D721Med (cell line): ENCODE measurements at regions not wholly inside any gene's neighbourhood (a gene's known extent, or its start where the extent isn't known, plus 50 kb on each side); places are given as distances from the start of the nearest gene placed in this dataset.

ENCODE experiments used
- DNase-seq: peaks from one replicate; pipeline ENCODE4 v3.0.0; 2011; ENCODE audit warnings: low spot score; ENCODE audit not compliant: insufficient read length
- FAIRE-seq: peaks from 2 replicates; lab custom pipeline; 2011; peaks lifted over from hg19 to GRCh38; lab: Jason Lieb, UNC
- TF ChIP-seq, protein P1 (sequence below): IDR thresholded peaks from 2 replicates; pipeline ENCODE4 v1.5.1; 2012; ENCODE audit warnings: mild to moderate bottlenecking, control low read depth; ENCODE audit not compliant: insufficient read depth; ENCODE audit errors: missing control alignments

- FAIRE-seq: no peak
- TF ChIP-seq, protein P1, sequence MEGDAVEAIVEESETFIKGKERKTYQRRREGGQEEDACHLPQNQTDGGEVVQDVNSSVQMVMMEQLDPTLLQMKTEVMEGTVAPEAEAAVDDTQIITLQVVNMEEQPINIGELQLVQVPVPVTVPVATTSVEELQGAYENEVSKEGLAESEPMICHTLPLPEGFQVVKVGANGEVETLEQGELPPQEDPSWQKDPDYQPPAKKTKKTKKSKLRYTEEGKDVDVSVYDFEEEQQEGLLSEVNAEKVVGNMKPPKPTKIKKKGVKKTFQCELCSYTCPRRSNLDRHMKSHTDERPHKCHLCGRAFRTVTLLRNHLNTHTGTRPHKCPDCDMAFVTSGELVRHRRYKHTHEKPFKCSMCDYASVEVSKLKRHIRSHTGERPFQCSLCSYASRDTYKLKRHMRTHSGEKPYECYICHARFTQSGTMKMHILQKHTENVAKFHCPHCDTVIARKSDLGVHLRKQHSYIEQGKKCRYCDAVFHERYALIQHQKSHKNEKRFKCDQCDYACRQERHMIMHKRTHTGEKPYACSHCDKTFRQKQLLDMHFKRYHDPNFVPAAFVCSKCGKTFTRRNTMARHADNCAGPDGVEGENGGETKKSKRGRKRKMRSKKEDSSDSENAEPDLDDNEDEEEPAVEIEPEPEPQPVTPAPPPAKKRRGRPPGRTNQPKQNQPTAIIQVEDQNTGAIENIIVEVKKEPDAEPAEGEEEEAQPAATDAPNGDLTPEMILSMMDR: no peak
- DNase-seq: no peak
These were observed 188.7 kb upstream of the SAMSN1 start for GRCh38 chr21:14734833-14735232.

DNA sequence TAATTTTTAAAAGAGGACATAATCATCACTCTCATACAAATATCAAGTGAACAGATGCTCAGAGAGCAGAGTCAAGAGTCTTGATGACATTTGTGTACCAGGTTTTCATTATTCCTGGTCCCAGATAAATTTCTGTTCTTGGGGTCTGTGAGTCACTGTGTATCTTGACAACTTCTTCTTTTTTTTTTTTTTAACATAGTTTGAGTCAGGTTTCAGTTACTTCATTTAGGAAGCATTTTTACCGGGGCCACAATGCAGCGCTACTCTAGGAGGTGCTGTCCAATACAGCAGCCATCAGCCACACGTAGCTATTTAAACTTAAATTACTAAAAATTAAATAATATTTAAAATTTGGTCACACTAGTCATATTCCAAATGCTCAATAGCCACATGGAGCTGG, 188.1 kb upstream of the SAMSN1 start:
- no peak for DNase-seq
- TF ChIP-seq, protein P1: no peak
- no peak for FAIRE-seq

DNA sequence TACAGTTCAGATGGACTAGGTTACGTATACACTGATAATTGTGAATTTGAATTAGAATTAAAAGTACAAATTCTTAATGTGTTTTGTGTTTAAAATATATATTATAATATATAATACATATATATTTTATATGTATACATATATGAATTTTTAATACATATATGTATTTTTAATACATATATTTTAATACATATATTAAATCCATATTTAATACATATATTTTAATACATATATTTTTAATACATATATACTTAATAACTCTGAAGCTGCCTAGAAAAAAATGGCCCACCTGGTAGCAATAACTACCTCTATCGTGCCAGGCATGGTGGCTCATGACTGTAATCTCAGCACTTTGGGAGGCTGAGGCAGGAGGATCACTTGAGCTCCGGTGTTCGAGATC, 179.1 kb upstream of the SAMSN1 start:
- TF ChIP-seq, protein P1: no peak
- FAIRE-seq: no peak

DNA sequence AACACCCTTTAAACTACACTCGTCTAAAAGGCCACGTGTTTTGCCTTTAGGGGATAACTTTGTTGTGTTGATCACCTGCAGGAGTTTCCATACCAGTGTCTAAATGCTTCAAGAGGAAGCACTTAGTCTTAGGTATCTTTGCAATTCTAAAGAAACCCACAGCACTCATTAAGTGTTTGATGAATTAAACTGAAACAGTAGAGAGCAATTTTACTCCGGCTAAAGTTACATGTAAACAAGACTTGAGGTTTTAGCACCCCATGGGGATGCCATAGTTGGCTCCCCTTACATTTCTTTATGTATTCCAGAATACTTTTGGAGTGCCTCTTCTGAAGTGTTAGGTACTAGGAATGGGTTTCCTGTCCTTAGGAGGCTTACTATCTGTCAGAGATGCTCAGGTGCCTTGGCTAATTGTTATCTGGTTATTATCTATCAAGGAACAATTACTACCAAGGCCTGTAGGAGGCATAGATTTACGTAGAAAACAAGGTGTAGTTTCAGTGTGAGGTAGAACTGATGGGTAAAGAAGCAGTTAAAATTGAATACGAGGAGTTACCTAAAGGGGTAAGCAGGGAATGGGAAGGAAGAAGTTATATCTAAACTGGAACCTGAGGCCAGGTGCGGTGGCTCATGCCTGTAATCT, 176.8 kb upstream of the SAMSN1 start:
- FAIRE-seq: no peak
- DNase-seq: no peak
- TF ChIP-seq, protein P1: no peak

More for the DNA sequence above, 179.1 kb upstream of the SAMSN1 start:
- no peak for DNase-seq

DNA sequence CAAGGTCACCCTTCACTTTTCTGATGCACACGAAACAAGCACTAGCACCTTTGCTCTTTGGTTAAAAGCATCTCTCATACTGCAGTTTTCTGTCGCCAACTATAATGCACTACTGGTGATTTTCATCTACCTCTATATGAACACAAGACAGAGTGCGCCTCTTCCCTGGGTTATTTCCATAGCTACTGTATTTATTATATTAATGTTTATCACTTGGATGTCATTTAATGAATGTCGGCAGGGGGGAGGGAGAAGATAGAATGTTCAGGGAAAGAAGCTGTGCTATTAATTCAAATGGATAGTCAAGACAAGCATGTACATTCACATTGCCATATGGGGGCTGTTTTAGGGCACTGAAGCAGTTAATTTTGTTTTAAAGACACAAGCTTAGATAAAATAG, 174.1 kb upstream of the SAMSN1 start:
- TF ChIP-seq, protein P1: no peak
- DNase-seq (no peak), FAIRE-seq (no peak)

DNA sequence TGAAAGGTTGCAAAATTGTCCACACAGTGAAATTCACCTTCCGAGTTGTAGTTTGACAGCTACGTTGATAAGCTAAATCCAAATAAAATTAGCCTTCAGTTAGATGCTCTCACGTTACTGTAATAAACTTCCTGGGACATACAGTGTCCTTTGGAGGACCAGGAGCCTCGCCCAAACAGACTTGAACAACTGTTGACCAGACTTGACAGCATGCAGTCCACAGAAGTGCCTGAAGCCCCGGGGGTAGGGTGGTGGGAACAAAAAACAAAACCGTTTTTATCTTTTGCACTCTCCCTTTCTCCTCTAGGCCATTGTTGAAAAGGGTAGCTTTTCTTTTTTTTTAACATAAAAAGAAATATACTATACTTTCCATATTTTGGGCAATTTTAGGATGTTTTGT, 172.8 kb upstream of the SAMSN1 start:
- FAIRE-seq (no peak), DNase-seq (no peak)
- TF ChIP-seq, protein P1: no peak

DNA sequence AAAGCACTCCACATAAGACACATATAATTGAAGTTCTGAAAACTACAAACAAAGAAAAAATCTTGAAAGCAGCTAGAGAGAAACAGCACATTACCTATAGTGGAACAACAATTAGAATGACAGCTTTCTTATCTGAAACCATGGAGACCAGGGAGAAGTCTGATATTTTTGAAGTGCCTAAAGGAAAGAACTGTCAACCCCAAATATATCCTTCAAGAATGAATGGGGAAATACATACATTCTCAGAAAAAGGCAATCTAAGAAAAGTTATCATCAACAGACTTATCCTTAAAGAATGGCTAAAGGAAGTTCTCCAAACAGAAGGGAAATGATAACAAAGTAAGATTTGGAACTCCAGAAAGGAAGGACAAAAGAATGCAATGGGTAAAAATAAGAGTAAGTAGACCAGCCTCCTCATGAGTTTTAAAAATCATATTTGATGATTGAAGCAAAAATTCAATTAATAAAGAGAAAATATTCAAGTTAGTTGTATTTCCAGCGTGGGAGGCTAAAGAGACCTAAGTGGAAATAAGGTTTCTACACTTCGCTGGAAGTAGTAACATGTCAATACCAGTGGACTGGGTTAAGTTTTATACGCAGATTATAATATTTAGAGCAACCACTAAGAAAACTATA, 170.8 kb upstream of the SAMSN1 start:
- TF ChIP-seq, protein P1: no peak
- no peak for DNase-seq
- no peak for FAIRE-seq
